GM23338 (cell line): ENCODE measurements at regions not wholly inside any gene's neighbourhood (a gene's known extent, or its start where the extent isn't known, plus 50 kb on each side); places are given as distances from the start of the nearest gene placed in this dataset.

Experiments
- ATAC-seq: fragments of 200-7000 bp; cut with Tn5 transposase; 3 replicates; pipeline ENCODE4 v1.9.1; 2020
- DNase-seq: peaks from one replicate; pipeline ENCODE4 v3.0.0-alpha.2; 2015; ENCODE audit warnings: low spot score
- H2AFZ ChIP-seq: fragments of 200-600 bp; sonication (generic); 2 replicates; pipeline ENCODE4 v1.8.0; 2016; ENCODE audit warnings: antibody characterized with exemption, mild to moderate bottlenecking, moderate library complexity
- H3F3A ChIP-seq: fragments of 200-600 bp; sonication (generic); replicated peaks from 2 replicates; pipeline ENCODE4 v1.8.0; 2017; ENCODE audit warnings: antibody characterized with exemption, mixed run types, low read depth
- H3K27ac ChIP-seq: fragments of 200-600 bp; sonication (generic); 2 replicates; pipeline ENCODE4 v1.6.1; 2016; ENCODE audit warnings: low read depth
- H3K27me3 ChIP-seq: fragments of 200-600 bp; sonication (generic); 2 replicates; pipeline ENCODE4 v1.8.0; 2016; ENCODE audit warnings: mild to moderate bottlenecking, mixed run types, moderate library complexity; ENCODE audit not compliant: insufficient read depth
- H3K36me3 ChIP-seq: fragments of 200-600 bp; sonication (generic); 2 replicates; pipeline ENCODE4 v1.8.0; 2016; ENCODE audit warnings: mild to moderate bottlenecking; ENCODE audit not compliant: insufficient read depth
- H3K4me1 ChIP-seq: fragments of 200-600 bp; sonication (generic); 2 replicates; pipeline ENCODE4 v1.8.0; 2016; ENCODE audit warnings: mild to moderate bottlenecking, moderate library complexity; ENCODE audit not compliant: insufficient read depth
- H3K4me2 ChIP-seq: fragments of 200-600 bp; sonication (generic); 2 replicates; pipeline ENCODE4 v1.7.1; 2017; ENCODE audit warnings: mixed run types
- H3K4me3 ChIP-seq: fragments of 200-600 bp; sonication (generic); 2 replicates; pipeline ENCODE4 v1.6.1; 2016; ENCODE audit warnings: mixed run types
- H3K79me2 ChIP-seq: fragments of 200-600 bp; sonication (generic); replicated peaks from 2 replicates; pipeline ENCODE4 v1.8.0; 2017; ENCODE audit warnings: mild to moderate bottlenecking; ENCODE audit not compliant: insufficient read depth
- H3K9me2 ChIP-seq: fragments of 200-600 bp; sonication (generic); 2 replicates; pipeline ENCODE4 v1.8.0; 2017; ENCODE audit not compliant: insufficient read depth
- H4K20me1 ChIP-seq: fragments of 200-600 bp; sonication (generic); replicated peaks from 2 replicates; pipeline ENCODE4 v1.8.0; 2017; ENCODE audit warnings: mild to moderate bottlenecking; ENCODE audit not compliant: insufficient read depth
- H3K27ac Mint-ChIP-seq: 2 replicates; pipeline ENCODE4 v1.8.0; 2020; ENCODE audit warnings: inconsistent platforms, mild to moderate bottlenecking, moderate library complexity, mixed read lengths
- H3K27me3 Mint-ChIP-seq: 3 replicates; pipeline ENCODE4 v1.8.0; 2022; ENCODE audit warnings: low read depth, mild to moderate bottlenecking, moderate library complexity, mixed read lengths, inconsistent platforms; ENCODE audit not compliant: insufficient read depth, poor library complexity
- H3K36me3 Mint-ChIP-seq: 3 replicates; pipeline ENCODE4 v1.8.0; 2021; ENCODE audit warnings: low read depth, mild to moderate bottlenecking, inconsistent platforms, moderate library complexity, mixed read lengths
- H3K4me1 Mint-ChIP-seq: 3 replicates; pipeline ENCODE4 v1.8.0; 2020; ENCODE audit warnings: mild to moderate bottlenecking, inconsistent platforms, mixed read lengths
- H3K4me3 Mint-ChIP-seq: 3 replicates; pipeline ENCODE4 v1.8.0; 2021; ENCODE audit warnings: moderate library complexity, mild to moderate bottlenecking, inconsistent platforms, mixed read lengths
- H3K9me3 Mint-ChIP-seq: 3 replicates; pipeline ENCODE4 v1.8.0; 2020; ENCODE audit warnings: moderate library complexity, mild to moderate bottlenecking, inconsistent platforms, mixed read lengths
- CREB1 ChIP-seq: fragments of 250-450 bp; sonication (Bioruptor Pico); IDR thresholded peaks from 2 replicates; pipeline ENCODE4 v1.5.0; 2020; ENCODE audit warnings: low read depth, mild to moderate bottlenecking, moderate library complexity
- EZH2phosphoT487 ChIP-seq: fragments of 200-600 bp; sonication (generic); IDR thresholded peaks from one replicate; pipeline ENCODE4 v1.8.1; 2018; ENCODE audit warnings: antibody characterized with exemption; ENCODE audit not compliant: unreplicated experiment
- JUNB ChIP-seq: IDR thresholded peaks from one replicate; pipeline ENCODE4 v1.6.1; 2016; ENCODE audit warnings: antibody characterized with exemption; ENCODE audit not compliant: unreplicated experiment
- NANOG ChIP-seq: IDR thresholded peaks from 2 replicates; pipeline ENCODE4 v1.6.1; 2016; ENCODE audit warnings: antibody characterized with exemption, borderline replicate concordance
- ZNF331 ChIP-seq: fragments of 250-450 bp; sonication (Bioruptor Pico); IDR thresholded peaks from 2 replicates; pipeline ENCODE4 v1.5.0; 2020; ENCODE audit warnings: low read depth, mild to moderate bottlenecking, moderate library complexity
- TF ChIP-seq, protein P1 (sequence below): fragments of 250-450 bp; sonication (Bioruptor Pico); IDR thresholded peaks from 2 replicates; pipeline ENCODE4 v1.5.0; 2020; ENCODE audit warnings: mild to moderate bottlenecking, moderate library complexity
- TF ChIP-seq, protein P2 (sequence below): IDR thresholded peaks from one replicate; pipeline ENCODE4 v1.6.1; 2018; ENCODE audit warnings: antibody characterized with exemption; ENCODE audit not compliant: unreplicated experiment
- TF ChIP-seq, protein P3 (sequence below), 2 experiments: fragments of 200-600 bp in 1 of 2; sonication (generic) in 1 of 2; conservative IDR thresholded peaks; 2 replicates each; pipeline versions ENCODE4 v1.5.1 to v1.6.1; 2016 to 2017; ENCODE audit warnings: antibody characterized with exemption in 2 of 2, low read depth in 2 of 2, mild to moderate bottlenecking in 2 of 2, moderate library complexity in 1 of 2

DNA sequence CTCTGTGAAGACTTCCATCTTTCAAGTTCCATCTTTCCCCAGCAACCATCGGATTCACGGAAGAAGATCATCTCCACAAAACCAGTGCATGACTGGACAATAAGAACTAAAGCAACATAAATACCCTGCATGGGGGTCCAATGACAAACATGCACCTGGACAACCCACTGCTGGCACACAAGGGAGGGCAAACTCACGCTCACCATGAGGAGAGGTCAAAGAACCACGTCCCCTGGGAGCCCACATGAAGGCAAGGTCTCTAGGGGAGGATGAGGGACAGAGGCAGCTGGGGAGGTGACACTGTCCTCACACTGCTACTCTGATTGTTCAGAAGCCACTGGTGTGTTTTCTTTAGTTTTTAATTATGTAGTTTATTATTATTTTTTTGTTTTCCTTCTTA is 190.8 kb downstream of the MED10 start (continued):
- TF ChIP-seq, protein P1, sequence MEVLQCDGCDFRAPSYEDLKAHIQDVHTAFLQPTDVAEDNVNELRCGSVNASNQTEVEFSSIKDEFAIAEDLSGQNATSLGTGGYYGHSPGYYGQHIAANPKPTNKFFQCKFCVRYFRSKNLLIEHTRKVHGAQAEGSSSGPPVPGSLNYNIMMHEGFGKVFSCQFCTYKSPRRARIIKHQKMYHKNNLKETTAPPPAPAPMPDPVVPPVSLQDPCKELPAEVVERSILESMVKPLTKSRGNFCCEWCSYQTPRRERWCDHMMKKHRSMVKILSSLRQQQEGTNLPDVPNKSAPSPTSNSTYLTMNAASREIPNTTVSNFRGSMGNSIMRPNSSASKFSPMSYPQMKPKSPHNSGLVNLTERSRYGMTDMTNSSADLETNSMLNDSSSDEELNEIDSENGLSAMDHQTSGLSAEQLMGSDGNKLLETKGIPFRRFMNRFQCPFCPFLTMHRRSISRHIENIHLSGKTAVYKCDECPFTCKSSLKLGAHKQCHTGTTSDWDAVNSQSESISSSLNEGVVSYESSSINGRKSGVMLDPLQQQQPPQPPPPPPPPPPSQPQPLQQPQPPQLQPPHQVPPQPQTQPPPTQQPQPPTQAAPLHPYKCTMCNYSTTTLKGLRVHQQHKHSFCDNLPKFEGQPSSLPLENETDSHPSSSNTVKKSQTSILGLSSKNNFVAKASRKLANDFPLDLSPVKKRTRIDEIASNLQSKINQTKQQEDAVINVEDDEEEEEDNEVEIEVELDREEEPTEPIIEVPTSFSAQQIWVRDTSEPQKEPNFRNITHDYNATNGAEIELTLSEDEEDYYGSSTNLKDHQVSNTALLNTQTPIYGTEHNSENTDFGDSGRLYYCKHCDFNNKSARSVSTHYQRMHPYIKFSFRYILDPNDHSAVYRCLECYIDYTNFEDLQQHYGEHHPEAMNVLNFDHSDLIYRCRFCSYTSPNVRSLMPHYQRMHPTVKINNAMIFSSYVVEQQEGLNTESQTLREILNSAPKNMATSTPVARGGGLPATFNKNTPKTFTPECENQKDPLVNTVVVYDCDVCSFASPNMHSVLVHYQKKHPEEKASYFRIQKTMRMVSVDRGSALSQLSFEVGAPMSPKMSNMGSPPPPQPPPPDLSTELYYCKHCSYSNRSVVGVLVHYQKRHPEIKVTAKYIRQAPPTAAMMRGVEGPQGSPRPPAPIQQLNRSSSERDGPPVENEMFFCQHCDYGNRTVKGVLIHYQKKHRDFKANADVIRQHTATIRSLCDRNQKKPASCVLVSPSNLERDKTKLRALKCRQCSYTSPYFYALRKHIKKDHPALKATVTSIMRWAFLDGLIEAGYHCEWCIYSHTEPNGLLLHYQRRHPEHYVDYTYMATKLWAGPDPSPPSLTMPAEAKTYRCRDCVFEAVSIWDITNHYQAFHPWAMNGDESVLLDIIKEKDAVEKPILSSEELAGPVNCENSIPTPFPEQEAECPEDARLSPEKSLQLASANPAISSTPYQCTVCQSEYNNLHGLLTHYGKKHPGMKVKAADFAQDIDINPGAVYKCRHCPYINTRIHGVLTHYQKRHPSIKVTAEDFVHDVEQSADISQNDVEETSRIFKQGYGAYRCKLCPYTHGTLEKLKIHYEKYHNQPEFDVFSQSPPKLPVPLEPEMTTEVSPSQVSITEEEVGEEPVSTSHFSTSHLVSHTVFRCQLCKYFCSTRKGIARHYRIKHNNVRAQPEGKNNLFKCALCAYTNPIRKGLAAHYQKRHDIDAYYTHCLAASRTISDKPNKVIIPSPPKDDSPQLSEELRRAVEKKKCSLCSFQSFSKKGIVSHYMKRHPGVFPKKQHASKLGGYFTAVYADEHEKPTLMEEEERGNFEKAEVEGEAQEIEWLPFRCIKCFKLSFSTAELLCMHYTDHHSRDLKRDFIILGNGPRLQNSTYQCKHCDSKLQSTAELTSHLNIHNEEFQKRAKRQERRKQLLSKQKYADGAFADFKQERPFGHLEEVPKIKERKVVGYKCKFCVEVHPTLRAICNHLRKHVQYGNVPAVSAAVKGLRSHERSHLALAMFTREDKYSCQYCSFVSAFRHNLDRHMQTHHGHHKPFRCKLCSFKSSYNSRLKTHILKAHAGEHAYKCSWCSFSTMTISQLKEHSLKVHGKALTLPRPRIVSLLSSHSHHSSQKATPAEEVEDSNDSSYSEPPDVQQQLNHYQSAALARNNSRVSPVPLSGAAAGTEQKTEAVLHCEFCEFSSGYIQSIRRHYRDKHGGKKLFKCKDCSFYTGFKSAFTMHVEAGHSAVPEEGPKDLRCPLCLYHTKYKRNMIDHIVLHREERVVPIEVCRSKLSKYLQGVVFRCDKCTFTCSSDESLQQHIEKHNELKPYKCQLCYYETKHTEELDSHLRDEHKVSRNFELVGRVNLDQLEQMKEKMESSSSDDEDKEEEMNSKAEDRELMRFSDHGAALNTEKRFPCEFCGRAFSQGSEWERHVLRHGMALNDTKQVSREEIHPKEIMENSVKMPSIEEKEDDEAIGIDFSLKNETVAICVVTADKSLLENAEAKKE (CRISPR knock-in tag), result no peak
- TF ChIP-seq, protein P2, sequence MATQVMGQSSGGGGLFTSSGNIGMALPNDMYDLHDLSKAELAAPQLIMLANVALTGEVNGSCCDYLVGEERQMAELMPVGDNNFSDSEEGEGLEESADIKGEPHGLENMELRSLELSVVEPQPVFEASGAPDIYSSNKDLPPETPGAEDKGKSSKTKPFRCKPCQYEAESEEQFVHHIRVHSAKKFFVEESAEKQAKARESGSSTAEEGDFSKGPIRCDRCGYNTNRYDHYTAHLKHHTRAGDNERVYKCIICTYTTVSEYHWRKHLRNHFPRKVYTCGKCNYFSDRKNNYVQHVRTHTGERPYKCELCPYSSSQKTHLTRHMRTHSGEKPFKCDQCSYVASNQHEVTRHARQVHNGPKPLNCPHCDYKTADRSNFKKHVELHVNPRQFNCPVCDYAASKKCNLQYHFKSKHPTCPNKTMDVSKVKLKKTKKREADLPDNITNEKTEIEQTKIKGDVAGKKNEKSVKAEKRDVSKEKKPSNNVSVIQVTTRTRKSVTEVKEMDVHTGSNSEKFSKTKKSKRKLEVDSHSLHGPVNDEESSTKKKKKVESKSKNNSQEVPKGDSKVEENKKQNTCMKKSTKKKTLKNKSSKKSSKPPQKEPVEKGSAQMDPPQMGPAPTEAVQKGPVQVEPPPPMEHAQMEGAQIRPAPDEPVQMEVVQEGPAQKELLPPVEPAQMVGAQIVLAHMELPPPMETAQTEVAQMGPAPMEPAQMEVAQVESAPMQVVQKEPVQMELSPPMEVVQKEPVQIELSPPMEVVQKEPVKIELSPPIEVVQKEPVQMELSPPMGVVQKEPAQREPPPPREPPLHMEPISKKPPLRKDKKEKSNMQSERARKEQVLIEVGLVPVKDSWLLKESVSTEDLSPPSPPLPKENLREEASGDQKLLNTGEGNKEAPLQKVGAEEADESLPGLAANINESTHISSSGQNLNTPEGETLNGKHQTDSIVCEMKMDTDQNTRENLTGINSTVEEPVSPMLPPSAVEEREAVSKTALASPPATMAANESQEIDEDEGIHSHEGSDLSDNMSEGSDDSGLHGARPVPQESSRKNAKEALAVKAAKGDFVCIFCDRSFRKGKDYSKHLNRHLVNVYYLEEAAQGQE, result no peak
- TF ChIP-seq NANOG (no peak), JUNB (no peak)

DNA sequence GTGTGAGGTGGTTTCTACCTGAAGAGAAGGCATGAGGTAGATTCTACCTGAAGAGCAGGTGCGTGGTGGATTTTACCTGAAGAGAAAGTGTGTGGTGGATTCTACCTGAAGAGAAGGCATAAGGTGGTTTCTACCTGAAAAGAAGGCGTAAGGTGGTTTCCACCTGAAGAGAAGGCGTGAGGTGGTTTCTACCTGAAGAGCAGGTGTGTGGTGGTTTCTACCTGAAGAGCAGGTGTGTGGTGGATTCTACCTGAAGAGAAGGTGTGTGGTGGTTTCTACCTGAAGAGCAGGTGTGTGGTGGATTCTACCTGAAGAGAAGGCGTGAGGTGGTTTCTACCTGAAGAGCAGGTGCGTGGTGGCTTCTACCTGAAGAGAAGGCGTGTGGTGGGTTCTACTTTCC is 192.8 kb downstream of the MED10 start:
- Histone ChIP-seq H3K4me2 (no peak overlapping the region), H2AFZ (no peak overlapping the region), H3K36me3 (no peaks in the 10 kb centered on the region), H3K79me2 (no peaks in the 10 kb centered on the region), H3K9me2 (no peaks in the 10 kb centered on the region), H4K20me1 (no peaks in the 10 kb centered on the region), H3K4me3 (no peak overlapping the region), H3K27ac (no peak overlapping the region), H3K27me3 (no peaks in the 10 kb centered on the region), H3F3A (no peaks in the 10 kb centered on the region), H3K4me1 (no peaks in the 10 kb centered on the region)
- no peaks in the 10 kb centered on the region for H3K4me1 Mint-ChIP-seq
- no peak overlapping the region for H3K27ac Mint-ChIP-seq
- no peak overlapping the region for H3K4me3 Mint-ChIP-seq
- DNase-seq, result no peak
- no peak for TF ChIP-seq CREB1 (CRISPR knock-in tag)
- no peak for TF ChIP-seq ZNF331
- TF ChIP-seq EZH2phosphoT487, result no peak
- TF ChIP-seq, protein P3, sequence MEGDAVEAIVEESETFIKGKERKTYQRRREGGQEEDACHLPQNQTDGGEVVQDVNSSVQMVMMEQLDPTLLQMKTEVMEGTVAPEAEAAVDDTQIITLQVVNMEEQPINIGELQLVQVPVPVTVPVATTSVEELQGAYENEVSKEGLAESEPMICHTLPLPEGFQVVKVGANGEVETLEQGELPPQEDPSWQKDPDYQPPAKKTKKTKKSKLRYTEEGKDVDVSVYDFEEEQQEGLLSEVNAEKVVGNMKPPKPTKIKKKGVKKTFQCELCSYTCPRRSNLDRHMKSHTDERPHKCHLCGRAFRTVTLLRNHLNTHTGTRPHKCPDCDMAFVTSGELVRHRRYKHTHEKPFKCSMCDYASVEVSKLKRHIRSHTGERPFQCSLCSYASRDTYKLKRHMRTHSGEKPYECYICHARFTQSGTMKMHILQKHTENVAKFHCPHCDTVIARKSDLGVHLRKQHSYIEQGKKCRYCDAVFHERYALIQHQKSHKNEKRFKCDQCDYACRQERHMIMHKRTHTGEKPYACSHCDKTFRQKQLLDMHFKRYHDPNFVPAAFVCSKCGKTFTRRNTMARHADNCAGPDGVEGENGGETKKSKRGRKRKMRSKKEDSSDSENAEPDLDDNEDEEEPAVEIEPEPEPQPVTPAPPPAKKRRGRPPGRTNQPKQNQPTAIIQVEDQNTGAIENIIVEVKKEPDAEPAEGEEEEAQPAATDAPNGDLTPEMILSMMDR (conservative IDR thresholded peaks at IDR 0.05; ENCODE audit: low read depth in 2 of 2), result no peak
- H3K27me3 Mint-ChIP-seq, result peaks cover 2% of the 10 kb centered on the region
- peaks cover 4% of the 10 kb centered on the region; the same call in 2 of the 3 replicates for H3K36me3 Mint-ChIP-seq
- no peak for ATAC-seq
- H3K9me3 Mint-ChIP-seq, result peaks cover 6% of the 10 kb centered on the region; the same call in 1 of the 3 replicates
